WERI-Rb-1 (cell line): ENCODE measurements at regions not wholly inside any gene's neighbourhood (a gene's known extent, or its start where the extent isn't known, plus 50 kb on each side); places are given as distances from the start of the nearest gene placed in this dataset.

Experiments
- DNase-seq: peaks from one replicate; pipeline ENCODE4 v3.0.0-alpha.2; 2020
- H3K27ac ChIP-seq: fragments of 250-450 bp; sonication (Bioruptor Pico); 2 replicates; pipeline ENCODE4 v1.5.1; 2020; ENCODE audit warnings: mild to moderate bottlenecking, moderate library complexity
- H3K27me3 ChIP-seq: fragments of 250-450 bp; sonication (Bioruptor Pico); 2 replicates; pipeline ENCODE4 v1.5.1; 2021; ENCODE audit warnings: mild to moderate bottlenecking, low read depth, moderate library complexity; ENCODE audit not compliant: insufficient read depth, severe bottlenecking
- H3K36me3 ChIP-seq: fragments of 250-450 bp; sonication (Bioruptor Pico); 2 replicates; pipeline ENCODE4 v1.5.1; 2020; ENCODE audit warnings: mild to moderate bottlenecking, moderate library complexity
- H3K4me3 ChIP-seq: 2 replicates; pipeline ENCODE4 v1.5.1; 2011; ENCODE audit warnings: low read depth, mild to moderate bottlenecking, control low read depth, low read length
- H3K9me3 ChIP-seq: fragments of 250-450 bp; sonication (Bioruptor Pico); 2 replicates; pipeline ENCODE4 v1.5.1; 2021; ENCODE audit warnings: mild to moderate bottlenecking, moderate library complexity; ENCODE audit not compliant: severe bottlenecking
- TF ChIP-seq, protein P1 (sequence below): IDR thresholded peaks from 2 replicates; pipeline ENCODE4 v1.5.1; 2011; ENCODE audit warnings: low read depth, mild to moderate bottlenecking, control low read depth, inconsistent platforms, low read length

DNA sequence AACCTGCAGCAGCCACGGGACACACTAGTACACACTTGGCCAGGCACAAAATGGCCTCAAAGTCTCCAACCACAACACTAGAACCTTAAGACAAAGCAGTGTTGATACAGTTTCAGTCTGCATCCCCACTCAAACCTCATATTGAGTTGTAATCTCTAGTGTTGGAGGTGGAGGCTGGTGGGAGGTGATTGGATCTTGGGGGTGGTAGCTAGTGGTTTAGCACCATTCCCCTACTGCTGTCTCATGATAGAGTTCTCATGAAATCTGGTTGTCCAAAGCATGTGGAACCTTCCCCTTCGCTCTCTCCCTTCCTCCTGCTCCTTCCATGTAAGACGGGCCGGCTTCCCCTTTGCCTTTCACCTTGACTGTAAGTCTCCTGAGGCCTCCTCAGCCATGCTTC is 638.7 kb downstream of the UQCRFS1 start:
- H3K9me3 ChIP-seq, result no peaks in the 10 kb centered on the region
- H3K36me3 ChIP-seq, result no peaks in the 10 kb centered on the region
- H3K27ac ChIP-seq, result no peak overlapping the region
- TF ChIP-seq, protein P1, sequence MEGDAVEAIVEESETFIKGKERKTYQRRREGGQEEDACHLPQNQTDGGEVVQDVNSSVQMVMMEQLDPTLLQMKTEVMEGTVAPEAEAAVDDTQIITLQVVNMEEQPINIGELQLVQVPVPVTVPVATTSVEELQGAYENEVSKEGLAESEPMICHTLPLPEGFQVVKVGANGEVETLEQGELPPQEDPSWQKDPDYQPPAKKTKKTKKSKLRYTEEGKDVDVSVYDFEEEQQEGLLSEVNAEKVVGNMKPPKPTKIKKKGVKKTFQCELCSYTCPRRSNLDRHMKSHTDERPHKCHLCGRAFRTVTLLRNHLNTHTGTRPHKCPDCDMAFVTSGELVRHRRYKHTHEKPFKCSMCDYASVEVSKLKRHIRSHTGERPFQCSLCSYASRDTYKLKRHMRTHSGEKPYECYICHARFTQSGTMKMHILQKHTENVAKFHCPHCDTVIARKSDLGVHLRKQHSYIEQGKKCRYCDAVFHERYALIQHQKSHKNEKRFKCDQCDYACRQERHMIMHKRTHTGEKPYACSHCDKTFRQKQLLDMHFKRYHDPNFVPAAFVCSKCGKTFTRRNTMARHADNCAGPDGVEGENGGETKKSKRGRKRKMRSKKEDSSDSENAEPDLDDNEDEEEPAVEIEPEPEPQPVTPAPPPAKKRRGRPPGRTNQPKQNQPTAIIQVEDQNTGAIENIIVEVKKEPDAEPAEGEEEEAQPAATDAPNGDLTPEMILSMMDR, result no peak
- no peak overlapping the region for H3K4me3 ChIP-seq
- no peak for DNase-seq
- peaks cover 79% of the 10 kb centered on the region for H3K27me3 ChIP-seq

DNA sequence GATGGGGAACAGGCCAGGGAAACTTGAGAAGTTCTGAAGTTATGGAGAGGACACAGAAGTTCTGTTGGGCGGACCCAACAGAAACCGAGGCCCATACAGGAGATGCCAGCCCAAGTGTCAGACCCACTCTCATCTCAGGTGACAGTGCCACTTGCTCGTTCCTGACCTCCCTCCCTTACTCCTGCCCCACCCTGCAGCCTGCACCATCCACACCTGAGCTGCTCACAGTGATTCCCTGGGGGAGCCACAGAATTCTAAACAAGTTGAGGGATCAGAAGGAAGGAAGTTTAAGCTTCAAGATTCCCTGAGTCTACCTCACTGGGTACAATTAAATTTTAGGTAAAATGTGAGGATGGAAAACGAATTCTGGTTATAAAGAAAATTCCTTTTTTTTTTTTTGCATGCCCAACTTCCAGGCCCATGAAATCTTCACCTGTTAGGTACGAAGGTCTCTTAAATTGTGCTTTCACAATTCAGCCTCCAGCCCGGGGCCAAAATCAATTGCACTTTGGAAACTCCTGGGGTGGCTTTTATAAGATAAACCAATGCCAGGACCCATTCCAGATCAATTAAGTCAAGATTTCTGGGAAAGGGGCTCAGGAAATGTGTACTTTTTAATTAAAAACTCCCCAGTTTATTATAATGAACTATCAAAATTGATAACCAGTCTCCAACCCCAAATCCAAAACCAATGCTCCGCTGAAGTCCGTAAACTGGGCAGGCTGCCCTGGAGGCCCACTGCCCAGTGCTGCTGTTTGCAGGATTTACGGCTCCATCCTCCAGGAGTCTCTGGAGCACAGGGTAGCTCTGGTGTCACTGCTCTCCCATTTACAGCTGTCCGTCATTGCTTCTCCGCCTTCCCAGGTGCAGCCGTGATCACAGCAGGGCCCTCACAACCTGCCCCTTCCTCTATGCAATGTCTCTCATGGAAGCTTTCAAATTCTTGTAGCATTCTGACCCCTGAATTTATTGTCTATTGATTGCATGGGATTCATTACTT is 643.5 kb downstream of the UQCRFS1 start:
- Histone ChIP-seq H3K27ac (no peak overlapping the region), H3K36me3 (no peaks in the 10 kb centered on the region), H3K27me3 (peaks cover 83% of the 10 kb centered on the region), H3K4me3 (no peak overlapping the region), H3K9me3 (no peaks in the 10 kb centered on the region)
- TF ChIP-seq, protein P1, result no peak
- DNase-seq, result no peak

DNA sequence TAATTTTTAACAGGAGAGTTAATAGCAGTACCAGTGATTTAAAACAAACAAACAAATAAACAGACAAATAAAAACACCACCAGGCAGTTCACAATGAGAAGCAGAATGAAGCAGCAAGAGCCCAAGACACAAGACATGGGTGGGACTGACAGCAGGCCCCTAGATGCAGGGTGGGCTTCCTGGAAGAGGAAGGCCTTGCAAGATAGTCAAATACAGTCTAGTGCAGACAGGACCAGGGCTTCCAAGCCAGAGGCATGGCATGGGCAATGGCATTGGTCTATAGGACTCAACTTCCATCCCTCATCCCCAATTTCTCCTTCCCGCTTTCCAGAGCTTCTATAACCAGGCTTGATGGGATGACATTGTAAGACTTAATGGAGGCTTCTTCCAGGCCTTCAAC is 645.1 kb downstream of the UQCRFS1 start:
- Histone ChIP-seq H3K36me3 (no peaks in the 10 kb centered on the region), H3K4me3 (no peak overlapping the region), H3K9me3 (no peaks in the 10 kb centered on the region), H3K27ac (no peak overlapping the region), H3K27me3 (peaks cover 84% of the 10 kb centered on the region)
- no peak for DNase-seq
- TF ChIP-seq, protein P1, result no peak

DNA sequence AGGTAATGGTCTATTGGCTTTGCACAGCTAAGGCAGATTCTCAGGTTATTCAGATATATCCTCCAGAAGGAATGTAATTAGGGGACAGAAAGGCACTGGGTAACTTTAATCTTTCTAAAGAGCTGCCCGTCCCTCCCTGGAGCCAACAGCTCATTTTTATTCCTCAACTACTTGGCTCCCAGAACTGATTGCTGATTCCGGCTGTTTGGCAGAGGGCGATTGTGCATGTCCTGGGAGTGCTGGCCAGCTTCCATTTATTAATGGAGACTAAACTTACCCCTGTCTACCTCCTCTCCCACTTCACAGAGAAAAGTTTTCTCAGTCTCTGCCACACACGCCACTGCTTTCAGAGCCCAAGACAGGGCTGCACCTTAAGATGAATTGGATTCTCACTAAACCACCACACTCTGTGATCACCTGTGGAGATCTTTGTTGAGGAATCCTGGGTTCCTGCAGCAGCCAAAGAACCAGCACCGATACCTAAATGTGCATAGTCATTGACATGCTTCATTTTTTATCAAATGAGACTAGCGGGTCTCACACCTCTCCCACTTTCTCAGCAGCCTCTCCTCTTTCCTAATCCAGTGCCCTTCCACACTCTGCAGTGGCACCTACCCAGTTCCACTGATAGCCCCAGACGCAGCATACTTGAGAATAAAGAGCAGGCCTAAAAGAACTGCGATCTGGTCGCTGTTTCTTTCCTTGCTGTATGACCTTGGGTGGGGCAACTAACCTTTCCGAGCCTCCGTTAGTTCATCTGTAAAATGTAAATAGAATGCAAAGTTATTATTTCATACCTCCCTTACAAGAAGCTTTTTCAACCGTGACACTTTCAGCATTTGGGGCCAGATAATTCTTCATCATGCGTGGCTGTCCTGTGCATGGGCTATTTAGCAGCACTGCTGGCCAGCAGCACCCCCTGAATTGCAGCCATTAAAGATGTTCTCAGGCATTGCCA is 648.7 kb downstream of the UQCRFS1 start:
- TF ChIP-seq, protein P1, result no peak
- H3K36me3 ChIP-seq, result no peaks in the 10 kb centered on the region
- no peak overlapping the region for H3K4me3 ChIP-seq
- no peak overlapping the region for H3K27ac ChIP-seq
- DNase-seq, result no peak
- peaks cover 80% of the 10 kb centered on the region for H3K27me3 ChIP-seq
- no peaks in the 10 kb centered on the region for H3K9me3 ChIP-seq

DNA sequence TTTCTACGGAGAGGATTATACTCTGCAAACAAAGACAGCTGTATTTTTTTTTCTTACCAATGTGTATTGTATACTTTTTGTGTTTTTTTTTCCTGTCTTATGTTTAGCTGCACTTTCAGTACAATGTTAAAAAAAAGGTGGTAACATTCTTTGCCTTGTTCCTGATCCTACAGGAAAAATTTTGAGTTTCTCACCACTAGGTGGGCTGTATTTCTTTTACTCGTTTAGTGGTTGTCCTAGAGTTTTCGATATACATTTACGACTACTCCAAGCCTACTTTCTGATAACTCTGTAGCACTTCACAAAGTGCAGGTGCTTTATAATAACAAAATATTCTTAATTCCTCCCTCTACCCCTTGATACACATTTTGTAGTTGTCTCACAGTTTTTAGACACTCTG is 652.2 kb downstream of the UQCRFS1 start:
- no peaks in the 10 kb centered on the region for H3K9me3 ChIP-seq
- DNase-seq, result no peak
- H3K27me3 ChIP-seq, result peaks cover 85% of the 10 kb centered on the region
- H3K27ac ChIP-seq, result no peak overlapping the region
- H3K36me3 ChIP-seq, result no peaks in the 10 kb centered on the region
- TF ChIP-seq, protein P1, result no peak
- H3K4me3 ChIP-seq, result no peak overlapping the region
